HG03280 (cell line): ENCODE measurements at regions not wholly inside any gene's neighbourhood (a gene's known extent, or its start where the extent isn't known, plus 50 kb on each side); places are given as distances from the start of the nearest gene placed in this dataset.

ENCODE experiments used
- ATAC-seq: cut with Tn5 transposase; IDR thresholded peaks from one replicate; pipeline ENCODE4 v1.9.1; 2021; ENCODE audit warnings: mild to moderate bottlenecking, moderate library complexity; ENCODE audit not compliant: unreplicated experiment

- no peak for ATAC-seq
These were observed 171.2 kb upstream of the MYLIP start for GRCh38 chr6:15957655-15958169.

GRCh38 chr6:15956205-15957106, 172.4 kb upstream of the MYLIP start:
- ATAC-seq = no peak

GRCh38 chr6:15955484-15955883, 173.4 kb upstream of the MYLIP start:
- no peak for ATAC-seq

DNA sequence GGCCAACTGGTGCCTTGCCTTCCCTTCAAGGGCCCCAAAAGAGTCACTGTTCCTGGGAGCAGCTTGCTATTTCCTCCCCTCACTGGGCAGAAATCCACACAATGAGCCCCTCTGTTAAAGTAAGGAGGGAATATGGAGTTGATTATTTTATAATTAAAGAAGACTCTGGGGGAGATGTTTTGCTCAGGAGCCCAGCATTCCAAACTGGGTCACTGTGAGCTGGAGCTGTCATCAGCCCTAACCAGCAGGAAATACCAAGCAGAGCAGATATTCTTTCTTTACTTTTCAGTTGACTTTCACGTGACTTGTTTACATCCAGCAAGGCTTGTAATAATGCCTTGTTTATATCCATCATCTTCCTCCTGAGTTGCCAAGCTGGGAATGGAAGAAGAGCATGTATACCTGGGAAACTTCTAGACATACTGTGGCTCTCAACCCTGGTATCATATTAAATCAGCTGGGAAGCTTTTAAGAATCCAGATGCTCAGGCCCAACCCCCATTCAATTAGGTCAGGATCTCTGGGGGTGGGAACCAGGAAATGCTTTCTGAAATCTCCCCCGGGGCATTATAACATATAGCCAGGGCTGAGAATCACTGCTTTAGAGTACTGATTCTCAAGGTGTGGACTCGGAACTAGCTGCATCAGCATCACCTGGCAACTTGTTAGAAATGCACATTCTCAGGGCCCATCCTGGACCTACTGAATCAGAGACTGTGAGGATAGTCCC, 175.6 kb upstream of the MYLIP start:
- no peak for ATAC-seq

DNA sequence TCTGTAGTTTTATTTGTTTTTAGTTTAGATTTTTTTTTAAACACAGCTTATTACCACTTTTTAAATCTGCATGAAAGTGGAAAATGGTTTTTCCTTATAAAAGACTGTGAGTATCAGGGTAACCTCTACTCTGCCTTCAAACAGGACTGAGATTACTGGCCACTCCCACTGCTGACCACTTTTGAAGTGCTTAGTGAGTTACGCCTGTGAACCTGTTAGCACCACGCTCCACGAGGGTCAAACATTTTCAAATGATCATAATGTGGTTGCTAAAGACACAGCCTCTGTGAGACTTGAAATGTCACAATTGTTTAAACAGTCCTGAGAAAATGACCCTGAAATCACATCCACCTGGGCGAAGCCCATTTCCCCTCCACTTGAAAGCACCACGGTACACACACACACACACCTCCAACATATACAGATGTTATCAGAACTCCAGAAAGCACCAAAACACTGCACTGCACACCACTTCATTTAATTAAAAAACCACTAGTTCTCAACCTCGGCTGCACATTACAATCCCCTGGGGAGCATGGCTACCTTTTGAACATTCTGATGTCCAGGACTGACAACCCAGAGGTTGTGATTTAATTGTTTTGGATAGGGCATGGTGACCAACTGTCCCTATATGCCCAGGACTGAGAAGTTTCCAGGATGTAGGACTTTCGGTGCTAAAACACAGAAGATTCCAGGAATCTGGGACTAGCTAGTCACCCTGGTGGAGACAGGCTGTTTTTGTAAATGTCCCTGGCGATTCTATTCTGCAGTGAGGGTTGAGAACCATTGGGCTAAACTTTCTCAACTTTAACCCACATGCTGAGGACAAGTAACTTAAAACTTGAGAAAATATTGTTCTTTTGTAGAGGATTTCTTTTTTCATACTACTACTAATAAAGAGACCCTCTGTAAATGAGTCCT, 176.4 kb upstream of the MYLIP start:
- no peak for ATAC-seq

DNA sequence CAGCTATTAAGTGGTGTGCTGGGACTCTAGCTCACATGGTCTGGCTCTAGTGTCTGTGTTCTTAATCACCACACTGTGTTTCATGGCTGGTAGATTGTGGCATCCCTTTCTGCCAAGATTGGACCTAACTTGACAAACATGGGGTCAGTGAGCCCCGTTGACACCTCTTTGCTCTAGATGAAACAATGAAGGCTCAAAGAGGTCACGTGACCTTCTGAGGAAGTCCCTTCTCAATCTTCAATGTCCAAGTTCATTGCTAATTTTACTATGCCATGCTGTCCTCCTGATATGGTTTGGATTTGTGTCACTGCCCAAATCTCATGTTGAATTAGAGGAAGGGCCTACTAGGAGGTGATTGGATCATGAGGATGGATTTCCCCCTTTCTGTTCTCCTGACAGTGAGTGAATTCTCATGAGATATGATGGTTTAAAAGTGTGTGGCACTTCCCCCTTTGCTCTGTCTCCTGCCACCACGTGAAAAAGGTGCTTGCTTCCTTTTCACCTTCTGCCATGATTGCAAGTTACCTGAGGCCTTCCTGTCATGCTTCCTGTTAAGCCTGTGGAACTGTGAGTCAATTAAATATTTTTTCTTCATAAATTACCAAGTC, 177.8 kb upstream of the MYLIP start:
- ATAC-seq = no peak

DNA sequence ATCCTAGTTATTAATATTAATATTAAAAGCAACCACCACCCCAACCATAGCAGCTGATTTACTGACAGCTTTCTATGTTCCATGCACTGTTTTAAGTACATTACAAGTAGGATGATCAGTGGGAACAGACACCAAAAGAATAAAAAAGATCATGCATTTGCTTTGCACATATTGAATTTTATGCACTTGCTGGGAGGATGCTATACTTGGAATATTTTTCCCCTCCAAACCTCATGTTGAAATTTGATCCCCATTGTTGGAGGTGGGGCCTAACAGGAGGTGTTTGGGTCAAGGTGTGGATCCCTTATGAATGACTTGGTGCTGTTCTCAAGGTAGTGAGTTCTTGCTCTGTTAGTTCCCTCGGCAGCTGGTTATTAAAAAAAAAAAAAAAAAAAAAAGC, 178.9 kb upstream of the MYLIP start:
- ATAC-seq = no peak

DNA sequence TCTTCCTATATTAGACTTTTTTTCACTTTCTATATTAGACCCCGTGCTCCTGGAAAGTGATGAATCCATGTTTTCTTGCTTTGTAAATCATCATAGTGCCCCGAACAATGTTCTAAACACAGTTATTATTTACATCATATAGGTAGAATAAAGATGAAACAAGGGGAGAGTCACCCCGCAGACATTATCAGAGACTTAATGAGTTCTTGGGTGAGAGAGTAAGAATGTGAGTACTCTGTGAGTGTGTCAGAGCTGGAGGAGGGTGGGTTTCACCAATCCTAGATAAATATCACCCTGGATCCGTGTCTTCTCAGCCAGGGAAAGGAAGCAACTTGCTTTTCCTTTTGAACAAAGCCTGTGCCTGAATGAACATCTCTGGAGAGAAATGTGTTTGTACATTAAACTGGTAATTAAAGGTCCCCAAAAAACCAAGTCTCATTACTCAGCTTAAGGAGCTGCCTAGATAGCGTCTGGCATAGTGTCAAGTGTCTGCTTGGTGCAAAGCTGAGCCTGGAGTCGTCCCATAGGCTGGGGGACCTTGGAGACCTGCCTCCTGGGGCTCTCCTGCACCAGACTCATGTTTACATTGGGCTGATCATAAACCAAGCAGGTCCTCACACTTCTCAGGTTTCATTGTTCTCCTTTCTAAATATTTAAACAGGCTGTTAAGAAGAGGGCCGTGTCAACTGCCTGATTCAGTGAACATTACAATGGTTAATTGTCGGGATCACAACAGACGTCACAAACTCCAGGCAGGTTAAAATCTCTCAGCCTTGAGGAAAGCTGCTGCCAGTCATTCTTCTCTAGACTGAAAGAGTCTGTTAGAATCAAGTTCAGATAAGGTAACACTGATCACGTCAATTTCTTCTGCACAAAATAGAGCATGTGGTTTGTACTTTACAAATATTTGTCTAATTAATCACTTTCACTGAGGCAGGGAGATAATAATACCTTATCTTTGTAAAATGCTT, 179.7 kb upstream of the MYLIP start:
- ATAC-seq = no peak

DNA sequence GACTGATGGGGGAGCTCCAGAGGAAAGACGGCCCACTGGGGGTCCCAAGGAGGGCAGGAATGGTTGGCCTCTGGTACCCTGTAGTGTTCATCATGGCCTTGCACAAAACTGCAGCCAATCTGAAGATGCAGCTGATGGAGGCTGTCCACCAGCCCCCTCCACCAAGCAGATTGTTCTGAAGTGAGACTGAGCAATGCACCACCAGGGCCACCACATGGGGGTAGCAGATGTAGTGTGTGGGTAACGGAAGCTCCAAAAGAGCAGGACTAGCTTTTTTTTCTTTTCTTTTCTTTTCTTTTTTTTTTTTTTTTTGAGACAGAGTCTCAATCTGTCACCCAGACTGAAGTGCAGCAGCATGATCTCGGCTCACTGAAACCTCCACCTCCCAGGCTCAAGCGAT, 181.0 kb upstream of the MYLIP start:
- no peak for ATAC-seq

GRCh38 chr6:15947436-15947835, 181.4 kb upstream of the MYLIP start:
- ATAC-seq = no peak

- no peak for ATAC-seq
These were observed 182.0 kb upstream of the MYLIP start for GRCh38 chr6:15946701-15947385.

- no peak for ATAC-seq
These were observed 183.2 kb upstream of the MYLIP start for GRCh38 chr6:15945593-15946159.

- ATAC-seq = no peak
These were observed 185.5 kb upstream of the MYLIP start for GRCh38 chr6:15943423-15943822.

- ATAC-seq = peak; percentile 59
These were observed 187.7 kb upstream of the MYLIP start for GRCh38 chr6:15941168-15941567.

- no peak for ATAC-seq
These were observed 190.8 kb upstream of the MYLIP start for GRCh38 chr6:15938107-15938506.

DNA sequence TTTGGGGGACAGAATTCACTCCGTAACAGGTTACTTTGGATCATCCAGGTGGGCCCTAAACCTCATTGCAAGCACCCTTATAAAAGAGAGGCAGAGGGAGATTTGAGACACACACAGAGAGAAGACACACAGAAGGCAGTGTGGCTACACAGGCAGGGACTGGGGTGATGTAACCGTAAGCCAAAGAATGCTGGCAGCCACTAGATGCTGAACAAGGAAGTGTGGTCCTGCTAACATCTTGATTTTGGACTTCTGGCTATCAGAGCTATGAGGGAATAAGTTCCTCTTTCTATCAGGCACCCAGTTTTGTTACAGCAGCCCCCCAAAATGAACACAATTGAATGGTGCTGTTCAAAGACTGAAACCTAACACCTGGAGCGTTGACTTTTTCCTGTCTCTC, 191.3 kb upstream of the MYLIP start:
- no peak for ATAC-seq

DNA sequence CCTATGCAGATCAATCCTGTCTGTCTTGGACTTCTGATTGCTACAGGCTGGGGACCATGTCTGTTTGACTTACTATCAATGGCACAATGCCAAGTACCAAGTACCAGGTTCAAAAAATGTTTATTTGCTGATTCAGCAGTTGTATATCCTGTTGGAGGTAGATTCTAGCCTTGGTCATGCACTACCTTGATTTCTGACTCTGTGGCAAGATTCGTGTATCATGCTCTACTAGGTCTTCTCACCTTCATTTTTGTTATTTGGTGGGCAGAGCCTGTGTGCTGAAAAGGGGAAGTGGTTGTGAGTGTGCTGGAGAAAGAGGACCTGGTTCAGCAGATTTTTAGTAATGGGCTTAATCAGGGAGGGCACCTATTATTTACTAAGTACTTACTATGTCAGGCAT, 192.4 kb upstream of the MYLIP start:
- peak; percentile 57 for ATAC-seq

DNA sequence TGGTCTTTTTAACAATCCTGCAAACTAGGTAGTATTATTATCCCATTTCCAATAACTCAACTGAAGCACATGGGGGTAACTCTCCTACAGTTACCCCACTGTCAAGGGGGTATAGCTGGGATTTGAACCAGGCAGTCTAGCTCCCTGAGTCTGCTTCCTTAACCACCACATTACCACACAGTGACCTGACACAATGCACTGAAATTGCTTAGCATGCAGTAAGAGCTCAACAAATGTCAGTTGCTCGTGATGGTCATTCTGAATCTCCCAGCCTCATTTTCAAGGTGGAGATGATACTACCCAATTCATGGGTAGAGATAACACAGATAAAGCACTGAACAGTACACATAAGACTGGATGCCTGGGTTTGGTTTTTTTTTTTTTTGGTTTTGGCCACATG, 193.2 kb upstream of the MYLIP start:
- ATAC-seq = no peak
